Peyer's patch (tissue), 4 donors: ENCODE measurements at regions not wholly inside any gene's neighbourhood (a gene's known extent, or its start where the extent isn't known, plus 50 kb on each side); places are given as distances from the start of the nearest gene placed in this dataset.

Experiments
- CTCF ChIP-seq, 6 experiments: fragments of 450-650 bp in 4 of 6; fragments of 200-600 bp in 2 of 6; sonication (generic) in 1 of 6; IDR thresholded peaks; one replicate each; pipeline ENCODE4 v1.5.1; 2017 to 2019; ENCODE audit warnings: antibody characterized with exemption in 6 of 6, mild to moderate bottlenecking in 3 of 6, moderate library complexity in 1 of 6
- POLR2A ChIP-seq, 2 donors: fragments of 450-650 bp; IDR thresholded peaks; one replicate each; pipeline ENCODE4 v1.5.1; 2017; ENCODE audit warnings: antibody characterized with exemption in 2 of 2, mild to moderate bottlenecking in 2 of 2, moderate library complexity in 2 of 2

GRCh38 chr13:112325142-112325808 lies 50.9 kb upstream of the SPACA7 start:
- no peak for TF ChIP-seq POLR2A (IDR thresholded peaks at IDR 0.05)
- TF ChIP-seq CTCF (IDR thresholded peaks at IDR 0.05): no peak
